Breast epithelium (tissue), 4 donors: ENCODE measurements at regions not wholly inside any gene's neighbourhood (a gene's known extent, or its start where the extent isn't known, plus 50 kb on each side); places are given as distances from the start of the nearest gene placed in this dataset.
"Not testable (repeated sequence)": the region's sequence is repeated elsewhere in the genome, so short reads cannot be mapped to it uniquely, and the experiment has no call there.

Experiments used
- DNase-seq, 2 donors: peaks; one replicate each; pipeline ENCODE4 v3.0.0-alpha.2; 2019; ENCODE audit warnings: low spot score in 2 of 2
- H3K27ac ChIP-seq, 2 donors: fragments of 200-600 bp; sonication (generic) in 1 of 2; one replicate each; pipeline ENCODE4 v1.5.1; 2016 to 2019; ENCODE audit warnings: mild to moderate bottlenecking in 1 of 2
- H3K27me3 ChIP-seq, 2 donors: fragments of 200-600 bp; sonication (generic) in 1 of 2; one replicate each; pipeline versions ENCODE4 v1.5.1 to v1.6.0; 2017 to 2019; ENCODE audit warnings: control low read depth in 1 of 2, mild to moderate bottlenecking in 1 of 2
- H3K36me3 ChIP-seq: fragments of 200-600 bp; one replicate; pipeline ENCODE4 v1.5.1; 2019
- H3K4me1 ChIP-seq, 2 donors: fragments of 200-600 bp; sonication (generic); one replicate each; pipeline ENCODE4 v1.5.1; 2016 to 2019; ENCODE audit warnings: control low read depth in 1 of 2
- H3K4me3 ChIP-seq, 3 donors: fragments of 200-600 bp; sonication (generic); 1 replicate in 2 of 3; 2 replicates in 1 of 3; pipeline ENCODE4 v1.5.1; 2016 to 2019; ENCODE audit warnings: mild to moderate bottlenecking in 3 of 3, moderate library complexity in 2 of 3
- H3K9me3 ChIP-seq, 2 donors: fragments of 200-600 bp; sonication (generic) in 1 of 2; one replicate each; pipeline ENCODE4 v1.5.1; 2016 to 2019; ENCODE audit warnings: control low read depth in 1 of 2
- POLR2A ChIP-seq: fragments of 450-650 bp; IDR thresholded peaks from one replicate; pipeline ENCODE4 v1.6.1; 2016; ENCODE audit warnings: antibody characterized with exemption, mild to moderate bottlenecking, moderate library complexity
- POLR2AphosphoS5 ChIP-seq, 3 donors: sonication (generic); formaldehyde crosslinking; IDR thresholded peaks; one replicate each; pipeline ENCODE4 v1.6.1; 2017; ENCODE audit warnings: antibody characterized with exemption in 3 of 3
- intact Hi-C: fragments of 100-400 bp; cut with DNase I; formaldehyde crosslinking; loops from one replicate; pipeline ENCODE4 v1.15.1; 2023; ENCODE audit warnings: low total_unique reads
- TF ChIP-seq, protein P1 (sequence below), 3 donors: fragments of 450-650 bp; IDR thresholded peaks; one replicate each; pipeline ENCODE4 v1.5.1; 2016 to 2017; ENCODE audit warnings: antibody characterized with exemption in 3 of 3, mild to moderate bottlenecking in 3 of 3, moderate library complexity in 3 of 3

DNA sequence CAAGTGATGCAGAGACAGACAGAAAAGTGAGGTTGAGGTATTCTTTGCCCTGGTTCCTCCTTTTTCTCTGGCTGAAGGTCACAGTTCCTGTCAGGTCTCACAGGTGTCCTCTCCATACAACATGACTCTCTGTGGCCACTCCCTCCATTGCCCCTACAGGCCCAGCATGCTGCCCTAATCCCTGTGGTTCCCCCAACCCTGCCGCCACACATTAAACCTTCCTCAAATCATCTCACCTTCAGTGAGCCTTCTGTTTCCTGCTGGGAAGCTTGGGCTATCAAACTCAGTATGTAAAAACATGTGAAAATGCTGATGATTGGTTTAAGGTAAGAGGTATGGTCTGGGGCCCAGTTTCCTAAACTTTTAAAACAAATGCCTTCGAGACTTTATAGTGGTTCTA lies 159.0 kb upstream of the E2F7 start:
- no peak for TF ChIP-seq POLR2A
- no peak for TF ChIP-seq POLR2AphosphoS5 (IDR thresholded peaks at IDR 0.05)
- TF ChIP-seq, protein P1, sequence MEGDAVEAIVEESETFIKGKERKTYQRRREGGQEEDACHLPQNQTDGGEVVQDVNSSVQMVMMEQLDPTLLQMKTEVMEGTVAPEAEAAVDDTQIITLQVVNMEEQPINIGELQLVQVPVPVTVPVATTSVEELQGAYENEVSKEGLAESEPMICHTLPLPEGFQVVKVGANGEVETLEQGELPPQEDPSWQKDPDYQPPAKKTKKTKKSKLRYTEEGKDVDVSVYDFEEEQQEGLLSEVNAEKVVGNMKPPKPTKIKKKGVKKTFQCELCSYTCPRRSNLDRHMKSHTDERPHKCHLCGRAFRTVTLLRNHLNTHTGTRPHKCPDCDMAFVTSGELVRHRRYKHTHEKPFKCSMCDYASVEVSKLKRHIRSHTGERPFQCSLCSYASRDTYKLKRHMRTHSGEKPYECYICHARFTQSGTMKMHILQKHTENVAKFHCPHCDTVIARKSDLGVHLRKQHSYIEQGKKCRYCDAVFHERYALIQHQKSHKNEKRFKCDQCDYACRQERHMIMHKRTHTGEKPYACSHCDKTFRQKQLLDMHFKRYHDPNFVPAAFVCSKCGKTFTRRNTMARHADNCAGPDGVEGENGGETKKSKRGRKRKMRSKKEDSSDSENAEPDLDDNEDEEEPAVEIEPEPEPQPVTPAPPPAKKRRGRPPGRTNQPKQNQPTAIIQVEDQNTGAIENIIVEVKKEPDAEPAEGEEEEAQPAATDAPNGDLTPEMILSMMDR (IDR thresholded peaks at IDR 0.05) = no peak
- Histone ChIP-seq H3K4me3 (no peak overlapping the region), H3K27ac (no peak overlapping the region), H3K36me3 (no peaks in the 10 kb centered on the region), H3K9me3 (no peaks in the 10 kb centered on the region), H3K4me1 (no peaks in the 10 kb centered on the region), H3K27me3 (no peaks in the 10 kb centered on the region)
- DNase-seq = no peak
- intact Hi-C loops = no loop called here

DNA sequence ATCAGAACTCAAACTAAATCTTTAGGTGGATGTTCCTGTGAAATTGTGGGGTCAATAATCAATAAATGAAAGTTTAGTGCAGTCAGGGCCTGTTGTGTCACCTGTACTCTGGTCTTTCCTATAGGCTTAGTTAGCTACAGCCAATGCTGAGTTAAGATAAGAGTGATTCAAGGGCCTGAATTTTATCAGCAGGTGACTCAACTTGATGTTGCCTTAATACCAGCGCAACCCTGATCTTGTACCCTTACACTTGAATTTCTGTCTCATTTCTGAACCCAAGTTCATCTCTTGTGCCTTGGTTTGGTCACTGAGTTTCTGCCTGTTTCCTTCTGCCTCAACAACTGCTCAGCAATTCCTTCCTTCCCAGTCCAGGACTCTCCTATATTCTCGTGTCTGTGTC lies 157.0 kb upstream of the E2F7 start:
- no peaks in the 10 kb centered on the region for H3K4me1 ChIP-seq
- TF ChIP-seq, protein P1 (IDR thresholded peaks at IDR 0.05) = no peak
- TF ChIP-seq POLR2A = no peak
- intact Hi-C loops = no loop called here
- no peak overlapping the region for H3K27ac ChIP-seq
- no peaks in the 10 kb centered on the region for H3K9me3 ChIP-seq
- DNase-seq = no peak
- no peaks in the 10 kb centered on the region for H3K27me3 ChIP-seq
- no peak overlapping the region for H3K4me3 ChIP-seq
- H3K36me3 ChIP-seq = no peaks in the 10 kb centered on the region

DNA sequence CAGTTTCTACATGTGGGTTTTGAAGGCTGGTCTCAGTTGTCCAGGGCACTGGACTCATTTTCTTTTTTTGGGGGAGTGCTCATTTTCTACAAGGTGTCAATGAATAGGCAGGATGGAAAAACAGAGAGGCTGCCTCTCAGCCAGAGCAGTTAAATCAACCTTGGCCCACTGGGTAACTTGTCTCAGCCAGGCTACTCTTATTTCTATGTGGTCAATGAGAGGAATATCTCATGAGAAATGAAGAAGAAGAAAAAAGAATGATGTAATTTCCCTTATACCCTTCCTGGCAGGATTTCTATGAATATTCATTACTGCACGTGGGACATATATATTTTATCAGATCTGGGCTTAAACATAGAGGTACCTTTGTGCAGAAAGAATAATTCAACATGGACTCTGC lies 155.2 kb upstream of the E2F7 start:
- TF ChIP-seq, protein P1 (IDR thresholded peaks at IDR 0.05) = no peak
- TF ChIP-seq POLR2A (no peak), POLR2AphosphoS5 (IDR thresholded peaks at IDR 0.05) (no peak)
- Histone ChIP-seq H3K4me1 (no peaks in the 10 kb centered on the region), H3K27me3 (no peaks in the 10 kb centered on the region), H3K9me3 (no peaks in the 10 kb centered on the region), H3K36me3 (no peaks in the 10 kb centered on the region), H3K4me3 (no peak overlapping the region), H3K27ac (no peak overlapping the region)
- DNase-seq = no peak
- intact Hi-C loops = no loop called here

DNA sequence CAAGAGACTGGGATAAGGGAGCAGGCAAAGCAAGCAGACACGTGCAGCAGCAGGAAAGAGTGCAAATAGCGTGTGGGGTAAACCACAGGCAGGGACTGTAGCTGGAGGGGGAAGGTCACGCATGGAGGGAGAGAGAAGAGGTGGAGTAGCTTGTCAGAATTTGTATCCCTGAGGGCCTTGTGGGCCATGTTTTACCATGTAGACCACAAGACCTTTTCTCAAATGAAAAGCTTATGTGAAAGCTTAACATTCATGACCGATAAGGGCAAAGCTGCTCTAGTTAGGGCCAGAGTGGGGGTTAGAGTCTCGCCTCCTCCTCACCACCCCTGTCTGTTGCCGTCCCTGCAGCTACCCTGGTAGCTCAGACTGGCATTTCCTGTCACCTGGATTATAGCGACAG lies 152.9 kb upstream of the E2F7 start:
- H3K4me1 ChIP-seq = no peaks in the 10 kb centered on the region
- TF ChIP-seq POLR2AphosphoS5 (IDR thresholded peaks at IDR 0.05) (no peak), POLR2A (no peak)
- TF ChIP-seq, protein P1 (IDR thresholded peaks at IDR 0.05) = no peak
- H3K9me3 ChIP-seq = no peaks in the 10 kb centered on the region
- no peak overlapping the region for H3K4me3 ChIP-seq
- H3K36me3 ChIP-seq = no peaks in the 10 kb centered on the region
- intact Hi-C loops = no loop called here
- no peaks in the 10 kb centered on the region for H3K27me3 ChIP-seq
- no peak for DNase-seq
- no peak overlapping the region for H3K27ac ChIP-seq

DNA sequence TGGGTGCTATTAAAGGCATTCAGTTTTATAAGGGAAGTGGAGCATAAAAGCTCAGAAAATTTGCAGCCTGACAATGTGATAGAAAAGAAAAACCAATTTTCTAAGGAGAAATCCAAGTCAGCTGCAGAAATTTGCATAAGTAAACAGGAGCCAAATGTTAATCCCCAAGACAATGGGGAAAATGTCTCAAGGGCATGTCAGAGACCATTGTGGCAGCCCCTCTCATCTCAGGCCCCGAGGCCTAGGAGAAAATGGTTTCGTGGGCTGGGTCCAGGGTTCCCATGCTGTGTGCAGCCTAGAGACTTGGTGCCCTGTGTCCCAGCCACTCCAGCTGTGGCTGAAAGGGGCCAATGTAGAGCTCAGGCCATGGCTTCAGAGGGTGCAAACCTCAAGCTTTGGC lies 150.8 kb upstream of the E2F7 start:
- H3K9me3 ChIP-seq, H3K27ac ChIP-seq, H3K27me3 ChIP-seq, DNase-seq, H3K4me3 ChIP-seq, intact Hi-C loops, H3K36me3 ChIP-seq, H3K4me1 ChIP-seq: not testable (repeated sequence)

DNA sequence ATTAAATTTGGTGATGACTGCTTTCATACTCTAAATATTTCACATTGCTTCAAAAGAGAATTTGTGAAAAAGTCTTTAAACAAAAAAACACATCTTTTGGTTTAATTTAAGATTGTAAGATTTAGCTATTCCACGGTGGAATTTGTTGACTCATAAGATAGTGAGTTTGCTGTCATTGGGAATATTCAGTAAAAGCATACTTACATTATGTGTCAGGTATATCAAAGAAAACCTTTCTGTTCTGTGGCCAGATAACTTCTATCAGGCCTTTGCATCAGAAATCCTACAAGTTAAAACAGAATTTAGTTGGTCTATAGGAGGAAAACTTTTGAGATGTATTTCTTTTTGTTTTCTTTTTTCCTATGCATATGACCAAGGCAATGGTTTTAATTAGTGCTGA lies 148.8 kb upstream of the E2F7 start:
- no peaks in the 10 kb centered on the region for H3K36me3 ChIP-seq
- no peaks in the 10 kb centered on the region for H3K4me1 ChIP-seq
- intact Hi-C loops = no loop called here
- no peak overlapping the region for H3K27ac ChIP-seq
- H3K9me3 ChIP-seq = no peaks in the 10 kb centered on the region
- no peak for DNase-seq
- no peaks in the 10 kb centered on the region for H3K27me3 ChIP-seq
- TF ChIP-seq POLR2AphosphoS5 (IDR thresholded peaks at IDR 0.05) (no peak), POLR2A (no peak)
- TF ChIP-seq, protein P1 (IDR thresholded peaks at IDR 0.05) = no peak
- no peak overlapping the region for H3K4me3 ChIP-seq
